Type B pancreatic cell (in vitro differentiated cells): ENCODE measurements at regions not wholly inside any gene's neighbourhood (a gene's known extent, or its start where the extent isn't known, plus 50 kb on each side); places are given as distances from the start of the nearest gene placed in this dataset.
"Not testable (repeated sequence)": the region's sequence is repeated elsewhere in the genome, so short reads cannot be mapped to it uniquely, and the experiment has no call there.

Experiments used
- DNase-seq: peaks from one replicate; pipeline ENCODE4 v3.0.0; 2021; ENCODE audit warnings: mixed read lengths; ENCODE audit not compliant: unreplicated experiment; ENCODE audit errors: extremely low spot score
- H3K27ac Mint-ChIP-seq: 2 replicates; pipeline ENCODE4 v1.8.0; 2021; ENCODE audit warnings: mild to moderate bottlenecking, mixed read lengths
- H3K27me3 Mint-ChIP-seq: 2 replicates; pipeline ENCODE4 v1.8.0; 2021; ENCODE audit warnings: mixed read lengths
- H3K36me3 Mint-ChIP-seq: 2 replicates; pipeline ENCODE4 v1.8.0; 2021; ENCODE audit warnings: mixed read lengths
- H3K4me1 Mint-ChIP-seq: one replicate; pipeline ENCODE4 v1.8.0; 2021; ENCODE audit warnings: mixed read lengths; ENCODE audit not compliant: unreplicated experiment
- H3K4me3 Mint-ChIP-seq: 2 replicates; pipeline ENCODE4 v1.8.0; 2021; ENCODE audit warnings: mild to moderate bottlenecking, mixed read lengths
- H3K9me3 Mint-ChIP-seq: 2 replicates; pipeline ENCODE4 v1.8.0; 2021; ENCODE audit warnings: mixed read lengths
- TF ChIP-seq, protein P1 (sequence below): fragments of 200-600 bp; sonication (generic); conservative IDR thresholded peaks from 2 replicates; pipeline ENCODE4 v1.5.0; 2021; ENCODE audit warnings: antibody characterized with exemption, mild to moderate bottlenecking

DNA sequence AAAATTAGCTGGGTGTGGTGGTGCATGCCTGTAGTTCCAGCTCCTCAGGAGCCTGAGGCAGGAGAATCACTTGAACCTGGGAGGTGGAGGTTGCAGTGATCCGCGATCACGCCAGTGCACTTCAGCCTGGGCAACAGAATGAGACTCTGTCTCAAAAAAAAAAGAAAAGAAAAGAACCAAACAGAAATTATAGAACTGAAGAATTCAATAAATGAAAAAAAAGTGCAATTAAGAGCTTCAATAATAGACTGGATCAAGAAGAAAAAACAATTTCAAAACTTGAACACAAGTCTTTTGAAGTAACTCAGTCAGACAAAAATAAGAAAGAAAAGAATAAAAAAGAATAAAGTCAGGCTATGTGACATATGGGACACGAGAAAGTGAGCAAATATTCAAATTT is 175.8 kb upstream of the ZSWIM2 start:
- no peaks in the 10 kb centered on the region for H3K4me1 Mint-ChIP-seq
- TF ChIP-seq, protein P1, sequence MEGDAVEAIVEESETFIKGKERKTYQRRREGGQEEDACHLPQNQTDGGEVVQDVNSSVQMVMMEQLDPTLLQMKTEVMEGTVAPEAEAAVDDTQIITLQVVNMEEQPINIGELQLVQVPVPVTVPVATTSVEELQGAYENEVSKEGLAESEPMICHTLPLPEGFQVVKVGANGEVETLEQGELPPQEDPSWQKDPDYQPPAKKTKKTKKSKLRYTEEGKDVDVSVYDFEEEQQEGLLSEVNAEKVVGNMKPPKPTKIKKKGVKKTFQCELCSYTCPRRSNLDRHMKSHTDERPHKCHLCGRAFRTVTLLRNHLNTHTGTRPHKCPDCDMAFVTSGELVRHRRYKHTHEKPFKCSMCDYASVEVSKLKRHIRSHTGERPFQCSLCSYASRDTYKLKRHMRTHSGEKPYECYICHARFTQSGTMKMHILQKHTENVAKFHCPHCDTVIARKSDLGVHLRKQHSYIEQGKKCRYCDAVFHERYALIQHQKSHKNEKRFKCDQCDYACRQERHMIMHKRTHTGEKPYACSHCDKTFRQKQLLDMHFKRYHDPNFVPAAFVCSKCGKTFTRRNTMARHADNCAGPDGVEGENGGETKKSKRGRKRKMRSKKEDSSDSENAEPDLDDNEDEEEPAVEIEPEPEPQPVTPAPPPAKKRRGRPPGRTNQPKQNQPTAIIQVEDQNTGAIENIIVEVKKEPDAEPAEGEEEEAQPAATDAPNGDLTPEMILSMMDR = no peak
- no peak for DNase-seq
- H3K27me3 Mint-ChIP-seq = no peaks in the 10 kb centered on the region
- H3K9me3 Mint-ChIP-seq = peaks cover 6% of the 10 kb centered on the region
- H3K36me3 Mint-ChIP-seq = no peaks in the 10 kb centered on the region
- H3K27ac Mint-ChIP-seq = no peak overlapping the region
- no peak overlapping the region for H3K4me3 Mint-ChIP-seq

DNA sequence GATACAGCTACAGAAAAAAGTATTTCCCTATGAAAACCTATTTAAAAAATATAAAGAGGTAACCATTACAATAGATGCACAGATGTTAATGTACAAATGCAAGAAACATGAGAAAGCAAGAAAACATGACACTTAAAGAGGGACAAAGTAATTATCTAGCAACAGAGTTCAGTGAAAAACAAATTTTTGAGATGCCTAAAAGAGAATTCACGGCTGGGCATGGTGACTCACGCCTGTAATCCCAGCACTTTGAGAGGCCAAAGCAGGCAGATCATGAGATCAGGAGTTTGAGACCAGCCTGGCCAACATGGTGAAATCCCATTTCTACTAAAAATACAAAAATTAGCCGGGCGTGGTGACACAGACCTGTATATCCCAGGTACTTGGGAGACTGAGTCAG is 175.0 kb upstream of the ZSWIM2 start:
- H3K4me1 Mint-ChIP-seq, H3K27me3 Mint-ChIP-seq: not testable (repeated sequence)

DNA sequence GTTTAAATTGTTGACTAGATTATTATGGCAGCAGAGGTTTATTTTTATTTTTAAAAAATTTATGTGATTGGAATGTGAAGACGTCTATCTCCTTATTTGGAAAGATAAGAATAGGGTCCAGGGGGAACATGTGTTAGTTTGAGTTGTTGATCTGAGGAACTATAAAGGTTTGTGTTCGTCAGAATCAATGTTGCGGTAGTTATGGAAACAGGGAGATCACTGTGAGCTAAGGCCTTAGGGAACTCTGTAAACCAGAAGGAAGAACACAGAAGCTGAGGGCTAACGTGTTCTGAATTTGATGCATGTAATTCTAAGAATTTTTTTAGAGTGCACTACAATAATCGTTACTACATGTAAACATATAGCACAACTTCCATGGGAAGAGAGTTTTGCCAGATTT is 168.5 kb upstream of the ZSWIM2 start:
- no peak for DNase-seq
- TF ChIP-seq, protein P1 = no peak
- H3K4me1 Mint-ChIP-seq = no peaks in the 10 kb centered on the region
- no peak overlapping the region for H3K4me3 Mint-ChIP-seq
- no peaks in the 10 kb centered on the region for H3K36me3 Mint-ChIP-seq
- H3K9me3 Mint-ChIP-seq = no peaks in the 10 kb centered on the region
- no peak overlapping the region for H3K27ac Mint-ChIP-seq
- no peaks in the 10 kb centered on the region for H3K27me3 Mint-ChIP-seq

More for the DNA sequence above, 175.0 kb upstream of the ZSWIM2 start:
- not testable (repeated sequence) for H3K4me3 Mint-ChIP-seq, H3K9me3 Mint-ChIP-seq, DNase-seq, H3K36me3 Mint-ChIP-seq, H3K27ac Mint-ChIP-seq

DNA sequence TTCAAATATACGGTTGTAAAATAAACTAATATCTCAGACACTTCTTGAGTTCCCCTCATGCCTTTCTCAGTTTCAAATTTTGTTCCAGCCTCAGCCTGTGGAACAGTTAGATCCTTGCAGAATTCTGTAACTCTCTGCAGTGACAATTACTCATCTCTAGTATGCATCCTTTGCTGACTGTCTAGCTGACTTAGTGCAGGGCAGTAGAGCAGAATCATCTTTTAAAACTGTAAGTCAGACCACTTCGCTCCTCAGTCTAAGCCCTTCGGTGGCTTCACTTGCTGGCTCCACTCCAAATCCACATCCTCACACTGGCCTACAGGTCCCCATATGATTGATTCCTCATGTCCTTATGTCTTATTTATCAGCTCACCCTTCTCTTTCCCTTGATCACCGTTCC is 164.1 kb upstream of the ZSWIM2 start:
- no peak overlapping the region for H3K27ac Mint-ChIP-seq
- TF ChIP-seq, protein P1 = no peak
- no peaks in the 10 kb centered on the region for H3K27me3 Mint-ChIP-seq
- no peaks in the 10 kb centered on the region for H3K9me3 Mint-ChIP-seq
- H3K4me3 Mint-ChIP-seq = no peak overlapping the region
- DNase-seq = no peak
- no peaks in the 10 kb centered on the region for H3K36me3 Mint-ChIP-seq
- H3K4me1 Mint-ChIP-seq = no peaks in the 10 kb centered on the region

DNA sequence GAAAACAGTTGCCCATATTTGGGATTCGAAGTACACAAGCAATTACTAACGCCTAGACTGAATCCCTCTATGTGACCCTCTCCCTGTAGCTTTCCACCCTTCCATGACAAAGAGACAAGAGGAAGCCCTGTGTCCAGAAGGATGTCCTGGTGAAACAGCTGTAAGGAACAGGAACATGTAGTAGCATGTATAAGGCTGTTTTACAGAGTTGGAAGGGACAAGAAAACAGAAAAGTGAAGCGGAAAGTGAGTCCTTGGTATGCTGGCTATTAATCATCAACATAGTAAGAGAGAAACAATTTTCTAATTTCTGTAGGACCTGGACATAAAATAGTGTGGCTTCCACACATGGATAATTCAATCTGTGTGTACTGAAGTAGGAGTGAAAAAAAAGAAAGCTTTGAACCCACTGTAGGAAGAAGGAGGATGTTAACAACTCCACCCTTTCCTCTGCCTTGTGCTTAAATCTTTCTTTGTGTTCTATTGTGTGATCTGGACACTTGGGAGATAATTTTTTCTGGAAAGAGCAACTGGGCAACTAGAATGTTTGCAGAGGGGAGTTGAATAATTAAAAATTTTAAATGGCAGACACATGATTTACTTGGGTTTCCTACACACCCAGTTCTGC is 162.3 kb upstream of the ZSWIM2 start:
- H3K27ac Mint-ChIP-seq = no peak overlapping the region
- H3K9me3 Mint-ChIP-seq = no peaks in the 10 kb centered on the region
- no peaks in the 10 kb centered on the region for H3K27me3 Mint-ChIP-seq
- TF ChIP-seq, protein P1 = no peak
- DNase-seq = no peak
- no peak overlapping the region for H3K4me3 Mint-ChIP-seq
- H3K4me1 Mint-ChIP-seq = no peaks in the 10 kb centered on the region
- H3K36me3 Mint-ChIP-seq = no peaks in the 10 kb centered on the region

DNA sequence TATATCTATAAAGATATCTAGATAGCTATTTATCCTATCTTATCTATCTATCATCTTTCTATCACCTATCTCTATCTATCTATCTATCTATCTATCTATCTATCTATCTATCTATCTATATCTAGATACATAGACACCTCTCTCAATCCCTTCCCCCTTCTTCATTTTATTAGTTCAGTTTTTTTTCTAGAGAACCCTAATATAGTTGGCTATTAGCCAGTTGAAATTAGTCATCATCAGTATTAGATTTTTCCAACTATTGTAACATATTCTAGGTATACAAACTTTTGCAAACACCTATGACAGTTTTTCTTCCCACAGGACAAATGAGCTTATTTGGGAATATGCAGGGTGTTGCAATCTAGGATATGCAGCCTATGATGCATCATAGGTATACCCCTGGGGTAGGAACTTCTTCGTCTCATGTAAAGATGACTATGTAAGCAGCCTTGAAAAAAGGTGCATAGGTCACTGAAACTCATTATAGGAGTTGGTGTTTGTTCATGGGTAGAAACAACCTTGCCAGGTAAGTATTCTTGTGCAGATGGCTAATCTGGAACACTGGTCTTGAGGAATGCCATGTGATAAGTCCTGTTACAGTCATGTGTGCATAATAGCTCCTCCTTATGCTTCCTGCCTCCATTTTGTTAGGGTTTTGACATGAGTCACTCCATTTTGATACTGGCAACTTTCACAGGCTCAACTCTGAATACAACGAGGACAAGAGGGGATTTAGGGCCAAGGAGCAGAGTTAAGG is 160.7 kb upstream of the ZSWIM2 start:
- H3K4me3 Mint-ChIP-seq = no peak overlapping the region
- no peak for DNase-seq
- no peaks in the 10 kb centered on the region for H3K36me3 Mint-ChIP-seq
- no peak overlapping the region for H3K27ac Mint-ChIP-seq
- no peaks in the 10 kb centered on the region for H3K4me1 Mint-ChIP-seq
- TF ChIP-seq, protein P1 = no peak
- H3K9me3 Mint-ChIP-seq = no peaks in the 10 kb centered on the region
- no peaks in the 10 kb centered on the region for H3K27me3 Mint-ChIP-seq
